Peyer's patch (tissue), 4 donors: ENCODE measurements at regions not wholly inside any gene's neighbourhood (a gene's known extent, or its start where the extent isn't known, plus 50 kb on each side); places are given as distances from the start of the nearest gene placed in this dataset.

ENCODE experiments used
- POLR2A ChIP-seq, 2 donors: fragments of 450-650 bp; IDR thresholded peaks; one replicate each; pipeline ENCODE4 v1.5.1; 2017; ENCODE audit warnings: antibody characterized with exemption in 2 of 2, mild to moderate bottlenecking in 2 of 2, moderate library complexity in 2 of 2
- TF ChIP-seq, protein P1 (sequence below), 6 experiments: fragments of 450-650 bp in 4 of 6; fragments of 200-600 bp in 2 of 6; sonication (generic) in 1 of 6; IDR thresholded peaks; one replicate each; pipeline ENCODE4 v1.5.1; 2017 to 2019; ENCODE audit warnings: antibody characterized with exemption in 6 of 6, mild to moderate bottlenecking in 3 of 6, moderate library complexity in 1 of 6

DNA sequence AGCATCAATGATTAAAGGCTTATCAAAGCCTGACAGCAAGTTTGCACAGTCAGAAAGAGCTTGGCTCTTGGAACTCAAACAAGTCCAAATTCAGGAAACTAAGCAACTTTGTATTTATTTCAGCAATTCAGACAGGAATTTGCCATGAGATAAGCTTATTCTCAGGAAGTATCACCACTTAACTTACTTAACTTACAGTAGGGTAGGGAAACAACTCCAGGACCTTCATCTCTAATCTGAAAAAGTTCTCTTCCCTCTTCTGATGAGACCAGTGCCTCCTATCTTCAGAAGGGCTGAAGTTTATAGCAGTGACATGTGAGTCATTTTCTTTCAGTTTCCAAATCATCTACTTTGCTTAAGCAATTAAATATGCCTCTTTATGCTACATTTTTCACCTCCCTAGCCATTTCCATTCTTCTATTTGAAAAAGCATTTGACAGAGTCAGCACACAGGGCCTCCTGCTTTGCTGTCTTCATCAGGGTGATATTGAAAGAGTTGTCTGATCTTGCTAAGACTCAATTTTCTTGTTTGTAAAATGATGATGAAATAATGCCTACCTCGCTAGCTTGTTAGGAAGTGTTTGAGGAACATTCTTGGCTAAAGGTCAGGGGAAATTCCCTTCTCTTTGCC lies 389.5 kb downstream of the RND3 start:
- TF ChIP-seq, protein P1, sequence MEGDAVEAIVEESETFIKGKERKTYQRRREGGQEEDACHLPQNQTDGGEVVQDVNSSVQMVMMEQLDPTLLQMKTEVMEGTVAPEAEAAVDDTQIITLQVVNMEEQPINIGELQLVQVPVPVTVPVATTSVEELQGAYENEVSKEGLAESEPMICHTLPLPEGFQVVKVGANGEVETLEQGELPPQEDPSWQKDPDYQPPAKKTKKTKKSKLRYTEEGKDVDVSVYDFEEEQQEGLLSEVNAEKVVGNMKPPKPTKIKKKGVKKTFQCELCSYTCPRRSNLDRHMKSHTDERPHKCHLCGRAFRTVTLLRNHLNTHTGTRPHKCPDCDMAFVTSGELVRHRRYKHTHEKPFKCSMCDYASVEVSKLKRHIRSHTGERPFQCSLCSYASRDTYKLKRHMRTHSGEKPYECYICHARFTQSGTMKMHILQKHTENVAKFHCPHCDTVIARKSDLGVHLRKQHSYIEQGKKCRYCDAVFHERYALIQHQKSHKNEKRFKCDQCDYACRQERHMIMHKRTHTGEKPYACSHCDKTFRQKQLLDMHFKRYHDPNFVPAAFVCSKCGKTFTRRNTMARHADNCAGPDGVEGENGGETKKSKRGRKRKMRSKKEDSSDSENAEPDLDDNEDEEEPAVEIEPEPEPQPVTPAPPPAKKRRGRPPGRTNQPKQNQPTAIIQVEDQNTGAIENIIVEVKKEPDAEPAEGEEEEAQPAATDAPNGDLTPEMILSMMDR (IDR thresholded peaks at IDR 0.05): peak in 3 of 6 experiments; percentile 45 to 70 (median 60)
- TF ChIP-seq POLR2A (IDR thresholded peaks at IDR 0.05): no peak
